ENCODE measurements at regions not wholly inside any gene's neighbourhood (a gene's known extent, or its start where the extent isn't known, plus 50 kb on each side); places are given as distances from the start of the nearest gene placed in this dataset.
"Not testable (repeated sequence)": the region's sequence is repeated elsewhere in the genome, so short reads cannot be mapped to it uniquely, and the experiment has no call there.

GRCh38 chr12:131445795-131446194 is 265.1 kb upstream of the SFSWAP start:
- no peak overlapping the region for H3K27ac ChIP-seq
- no peaks in the 10 kb centered on the region for H3K9me3 ChIP-seq
- no peaks in the 10 kb centered on the region for H3K4me1 ChIP-seq
- DNase-seq (no peak), ATAC-seq (no peak)
- TF ChIP-seq POLR2A (IDR thresholded peaks at IDR 0.05): no peak
- in situ Hi-C loops (cut with MboI; ENCODE audit: low sequenced_read_pairs in 4 of 4): no loop called here
- no peak overlapping the region for H3K4me3 ChIP-seq
- no peaks in the 10 kb centered on the region for H3K36me3 ChIP-seq
- H3K27me3 ChIP-seq: no peaks in the 10 kb centered on the region
- intact Hi-C loops (cut with DNase I; ENCODE audit: low total_unique reads): no loop called here

- H3K4me1 ChIP-seq; in situ Hi-C loops (cut with MboI; ENCODE audit: low sequenced_read_pairs in 4 of 4); ATAC-seq; H3K9me3 ChIP-seq; H3K27me3 ChIP-seq; intact Hi-C loops (cut with DNase I; ENCODE audit: low total_unique reads); H3K27ac ChIP-seq; H3K4me3 ChIP-seq; H3K36me3 ChIP-seq; DNase-seq: not testable (repeated sequence)
These were observed 263.3 kb upstream of the SFSWAP start for GRCh38 chr12:131447636-131448035.

- Histone ChIP-seq H3K27me3 (no peaks in the 10 kb centered on the region), H3K27ac (no peak overlapping the region), H3K9me3 (peaks cover 0 to 3% (median 0%) of the 10 kb centered on the region in 3 donors), H3K4me3 (no peak overlapping the region), H3K36me3 (no peaks in the 10 kb centered on the region), H3K4me1 (no peaks in the 10 kb centered on the region)
- in situ Hi-C loops (cut with MboI; ENCODE audit: low sequenced_read_pairs in 4 of 4) (no loop called here), intact Hi-C loops (cut with DNase I; ENCODE audit: low total_unique reads) (no loop called here)
- TF ChIP-seq POLR2A (IDR thresholded peaks at IDR 0.05) (no peak), CTCF (IDR thresholded peaks at IDR 0.05 in 4 of 5, conservative IDR thresholded peaks at IDR 0.05 in 1 of 5) (no peak)
- ATAC-seq (no peak), DNase-seq (no peak)
These were observed 262.6 kb upstream of the SFSWAP start for GRCh38 chr12:131448254-131448795.

GRCh38 chr12:131449027-131449426 is 261.9 kb upstream of the SFSWAP start:
- Histone ChIP-seq H3K4me1 (no peaks in the 10 kb centered on the region), H3K36me3 (no peaks in the 10 kb centered on the region), H3K9me3 (peaks cover 0 to 3% (median 0%) of the 10 kb centered on the region in 3 donors), H3K4me3 (no peak overlapping the region), H3K27ac (no peak overlapping the region), H3K27me3 (no peaks in the 10 kb centered on the region)
- no peak for DNase-seq
- in situ Hi-C loops (cut with MboI; ENCODE audit: low sequenced_read_pairs in 4 of 4): no loop called here
- TF ChIP-seq CTCF (IDR thresholded peaks at IDR 0.05 in 4 of 5, conservative IDR thresholded peaks at IDR 0.05 in 1 of 5): no peak
- no peak for TF ChIP-seq POLR2A (IDR thresholded peaks at IDR 0.05)
- ATAC-seq: no peak
- intact Hi-C loops (cut with DNase I; ENCODE audit: low total_unique reads): no loop called here

- Histone ChIP-seq H3K27ac (no peak overlapping the region), H3K27me3 (peaks cover 0 to 2% (median 0%) of the 10 kb centered on the region in 3 donors), H3K9me3 (peaks cover 0 to 3% (median 0%) of the 10 kb centered on the region in 3 donors), H3K4me1 (no peaks in the 10 kb centered on the region), H3K4me3 (no peak overlapping the region), H3K36me3 (no peaks in the 10 kb centered on the region)
- TF ChIP-seq POLR2A (IDR thresholded peaks at IDR 0.05): no peak
- no peak for TF ChIP-seq CTCF (IDR thresholded peaks at IDR 0.05 in 4 of 5, conservative IDR thresholded peaks at IDR 0.05 in 1 of 5)
- DNase-seq (no peak), ATAC-seq (no peak)
- intact Hi-C loops (cut with DNase I; ENCODE audit: low total_unique reads): no loop called here
- in situ Hi-C loops (cut with MboI; ENCODE audit: low sequenced_read_pairs in 4 of 4): no loop called here
These were observed 258.4 kb upstream of the SFSWAP start for GRCh38 chr12:131452444-131452860.

Data from gastrocnemius medialis (tissue), 4 donors.